ENCODE measurements at regions not wholly inside any gene's neighbourhood (a gene's known extent, or its start where the extent isn't known, plus 50 kb on each side); places are given as distances from the start of the nearest gene placed in this dataset.

GRCh38 chr3:59692117-59692516 is 642.3 kb upstream of the CFAP20DC start:
- Histone ChIP-seq H3K4me2 (no peak overlapping the region), H3K27ac (no peak overlapping the region), H3K4me1 (no peaks in the 10 kb centered on the region), H3K4me3 (no peak overlapping the region), H3K9me3 (no peaks in the 10 kb centered on the region)
- ChIA-PET POLR2A (no interaction called here), CTCF (no interaction called here)
- WGBS (ENCODE audit: missing lambda C conversion rate) = 28% methylated on average over 3 of the region's 3 CpGs
- FAIRE-seq (no peak), DNase-seq (ENCODE audit: low read depth in 1 of 2, low spot score in 1 of 2) (no peak), ATAC-seq (no peak)
- TF ChIP-seq FOSL2 (IDR thresholded peaks at IDR 0.05) (no peak), FOSL2 (CRISPR knock-in tag; IDR thresholded peaks at IDR 0.05) (no peak), ZC3H11A (IDR thresholded peaks at IDR 0.05) (no peak)

DNA sequence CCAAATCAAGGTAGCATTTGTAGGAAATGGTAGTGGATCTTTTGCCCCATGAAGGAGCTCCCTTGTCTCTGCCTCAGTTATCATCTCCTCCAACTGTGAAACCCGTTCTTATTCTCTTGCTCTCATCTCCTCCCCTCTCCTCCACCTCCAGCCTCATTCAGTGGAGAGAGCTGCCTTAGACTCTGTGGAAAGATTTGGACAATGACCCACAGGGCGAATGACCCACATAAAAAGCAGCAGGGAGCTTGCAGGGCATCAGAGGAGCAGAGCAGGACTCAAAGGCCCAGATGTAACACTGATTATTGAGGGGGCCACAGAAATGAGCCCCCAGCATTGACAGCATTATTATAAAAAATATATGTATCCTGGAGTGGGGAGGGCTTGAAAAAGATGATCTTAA is 641.1 kb upstream of the CFAP20DC start:
- POLR2A ChIA-PET = no interaction called here
- Histone ChIP-seq H3K4me2 (no peak overlapping the region), H3K27ac (no peak overlapping the region), H3K9me3 (no peaks in the 10 kb centered on the region), H3K4me1 (no peaks in the 10 kb centered on the region), H3K4me3 (no peak overlapping the region)
- FAIRE-seq (no peak), DNase-seq (ENCODE audit: low read depth in 1 of 2, low spot score in 1 of 2) (no peak), ATAC-seq (no peak)
- TF ChIP-seq TFCP2L1 (CRISPR knock-in tag; IDR thresholded peaks at IDR 0.05) (no peak), MYC (IDR thresholded peaks at IDR 0.05; ENCODE audit: borderline replicate concordance, low read length) (no peak), CBX2 (IDR thresholded peaks at IDR 0.05; ENCODE audit: borderline replicate concordance, low read depth) (no peak), ZSCAN20 (CRISPR knock-in tag; IDR thresholded peaks at IDR 0.05) (no peak), HDAC2 (IDR thresholded peaks at IDR 0.05) (no peak), HOXA7 (CRISPR knock-in tag; IDR thresholded peaks at IDR 0.05) (no peak), ZNF302 (CRISPR knock-in tag; IDR thresholded peaks at IDR 0.05) (no peak), CHD4 (IDR thresholded peaks at IDR 0.05; ENCODE audit: borderline replicate concordance) (no peak), HOXB13 (CRISPR knock-in tag; IDR thresholded peaks at IDR 0.05; ENCODE audit: low read depth) (no peak), PBX3 (IDR thresholded peaks at IDR 0.05) (no peak), JUNB (IDR thresholded peaks at IDR 0.05) (no peak), RNF2 (IDR thresholded peaks at IDR 0.05; ENCODE audit: borderline replicate concordance, low read depth) (no peak), NPAS2 (CRISPR knock-in tag; IDR thresholded peaks at IDR 0.05; ENCODE audit: borderline replicate concordance) (no peak), NR3C1 (IDR thresholded peaks at IDR 0.05) (no peak), JUN (IDR thresholded peaks at IDR 0.05) (no peak)
- TF ChIP-seq, protein P1, sequence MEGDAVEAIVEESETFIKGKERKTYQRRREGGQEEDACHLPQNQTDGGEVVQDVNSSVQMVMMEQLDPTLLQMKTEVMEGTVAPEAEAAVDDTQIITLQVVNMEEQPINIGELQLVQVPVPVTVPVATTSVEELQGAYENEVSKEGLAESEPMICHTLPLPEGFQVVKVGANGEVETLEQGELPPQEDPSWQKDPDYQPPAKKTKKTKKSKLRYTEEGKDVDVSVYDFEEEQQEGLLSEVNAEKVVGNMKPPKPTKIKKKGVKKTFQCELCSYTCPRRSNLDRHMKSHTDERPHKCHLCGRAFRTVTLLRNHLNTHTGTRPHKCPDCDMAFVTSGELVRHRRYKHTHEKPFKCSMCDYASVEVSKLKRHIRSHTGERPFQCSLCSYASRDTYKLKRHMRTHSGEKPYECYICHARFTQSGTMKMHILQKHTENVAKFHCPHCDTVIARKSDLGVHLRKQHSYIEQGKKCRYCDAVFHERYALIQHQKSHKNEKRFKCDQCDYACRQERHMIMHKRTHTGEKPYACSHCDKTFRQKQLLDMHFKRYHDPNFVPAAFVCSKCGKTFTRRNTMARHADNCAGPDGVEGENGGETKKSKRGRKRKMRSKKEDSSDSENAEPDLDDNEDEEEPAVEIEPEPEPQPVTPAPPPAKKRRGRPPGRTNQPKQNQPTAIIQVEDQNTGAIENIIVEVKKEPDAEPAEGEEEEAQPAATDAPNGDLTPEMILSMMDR (IDR thresholded peaks at IDR 0.05) = no peak
- TF ChIP-seq, protein P2, sequence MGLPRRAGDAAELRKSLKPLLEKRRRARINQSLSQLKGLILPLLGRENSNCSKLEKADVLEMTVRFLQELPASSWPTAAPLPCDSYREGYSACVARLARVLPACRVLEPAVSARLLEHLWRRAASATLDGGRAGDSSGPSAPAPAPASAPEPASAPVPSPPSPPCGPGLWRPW (IDR thresholded peaks at IDR 0.05) = no peak
- TF ChIP-seq, protein P3, sequence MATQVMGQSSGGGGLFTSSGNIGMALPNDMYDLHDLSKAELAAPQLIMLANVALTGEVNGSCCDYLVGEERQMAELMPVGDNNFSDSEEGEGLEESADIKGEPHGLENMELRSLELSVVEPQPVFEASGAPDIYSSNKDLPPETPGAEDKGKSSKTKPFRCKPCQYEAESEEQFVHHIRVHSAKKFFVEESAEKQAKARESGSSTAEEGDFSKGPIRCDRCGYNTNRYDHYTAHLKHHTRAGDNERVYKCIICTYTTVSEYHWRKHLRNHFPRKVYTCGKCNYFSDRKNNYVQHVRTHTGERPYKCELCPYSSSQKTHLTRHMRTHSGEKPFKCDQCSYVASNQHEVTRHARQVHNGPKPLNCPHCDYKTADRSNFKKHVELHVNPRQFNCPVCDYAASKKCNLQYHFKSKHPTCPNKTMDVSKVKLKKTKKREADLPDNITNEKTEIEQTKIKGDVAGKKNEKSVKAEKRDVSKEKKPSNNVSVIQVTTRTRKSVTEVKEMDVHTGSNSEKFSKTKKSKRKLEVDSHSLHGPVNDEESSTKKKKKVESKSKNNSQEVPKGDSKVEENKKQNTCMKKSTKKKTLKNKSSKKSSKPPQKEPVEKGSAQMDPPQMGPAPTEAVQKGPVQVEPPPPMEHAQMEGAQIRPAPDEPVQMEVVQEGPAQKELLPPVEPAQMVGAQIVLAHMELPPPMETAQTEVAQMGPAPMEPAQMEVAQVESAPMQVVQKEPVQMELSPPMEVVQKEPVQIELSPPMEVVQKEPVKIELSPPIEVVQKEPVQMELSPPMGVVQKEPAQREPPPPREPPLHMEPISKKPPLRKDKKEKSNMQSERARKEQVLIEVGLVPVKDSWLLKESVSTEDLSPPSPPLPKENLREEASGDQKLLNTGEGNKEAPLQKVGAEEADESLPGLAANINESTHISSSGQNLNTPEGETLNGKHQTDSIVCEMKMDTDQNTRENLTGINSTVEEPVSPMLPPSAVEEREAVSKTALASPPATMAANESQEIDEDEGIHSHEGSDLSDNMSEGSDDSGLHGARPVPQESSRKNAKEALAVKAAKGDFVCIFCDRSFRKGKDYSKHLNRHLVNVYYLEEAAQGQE (IDR thresholded peaks at IDR 0.05) = no peak
- WGBS (ENCODE audit: missing lambda C conversion rate) = 20% methylated on average over 2 of the region's 2 CpGs
- CTCF ChIA-PET = no interaction called here
